HG03442 (cell line): ENCODE measurements at regions not wholly inside any gene's neighbourhood (a gene's known extent, or its start where the extent isn't known, plus 50 kb on each side); places are given as distances from the start of the nearest gene placed in this dataset.

ENCODE experiments used
- ATAC-seq: cut with Tn5 transposase; IDR thresholded peaks from one replicate; pipeline ENCODE4 v1.9.1; 2021; ENCODE audit warnings: mild to moderate bottlenecking, moderate library complexity; ENCODE audit not compliant: unreplicated experiment

GRCh38 chrX:124280294-124280902 lies 52.1 kb upstream of the TEX13D start:
- no peak for ATAC-seq

- ATAC-seq, result no peak
Observed at GRCh38 chrX:124282580-124282979, 49.9 kb upstream of the TEX13D start.
